HUES64 (cell line): ENCODE measurements at regions not wholly inside any gene's neighbourhood (a gene's known extent, or its start where the extent isn't known, plus 50 kb on each side); places are given as distances from the start of the nearest gene placed in this dataset.
A peak's percentile ranks its signal among the peaks of the same experiment; 100 is the strongest.

Experiments
- H3K27ac ChIP-seq: 2 replicates; pipeline ENCODE4 v1.7.0; 2013; ENCODE audit warnings: low read depth, low read length, inconsistent platforms
- H3K27me3 ChIP-seq: 2 replicates; pipeline ENCODE4 v1.6.1; 2013; ENCODE audit warnings: mild to moderate bottlenecking, low read length; ENCODE audit not compliant: insufficient read depth
- H3K36me3 ChIP-seq: 2 replicates; pipeline ENCODE4 v1.6.1; 2013; ENCODE audit warnings: mild to moderate bottlenecking, low read length; ENCODE audit not compliant: insufficient read depth
- H3K4me1 ChIP-seq: 2 replicates; pipeline ENCODE4 v1.6.1; 2013; ENCODE audit warnings: mild to moderate bottlenecking, low read length, moderate library complexity; ENCODE audit not compliant: insufficient read depth
- H3K4me3 ChIP-seq: 2 replicates; pipeline ENCODE4 v1.5.1; 2013; ENCODE audit warnings: mild to moderate bottlenecking, low read length, moderate library complexity
- H3K9ac ChIP-seq: 2 replicates; pipeline ENCODE4 v1.6.1; 2013; ENCODE audit warnings: mild to moderate bottlenecking, low read depth, low read length
- H3K9me3 ChIP-seq: 2 replicates; pipeline ENCODE4 v1.6.1; 2013; ENCODE audit warnings: low read depth, low read length; ENCODE audit not compliant: insufficient read depth
- WGBS: fragments of 150-250, 120-280 bp; methylation state at CpG from one replicate; pipeline ENCODE4 v1.1.7; 2013; ENCODE audit warnings: missing lambda C conversion rate; 5-methylcytosine and 5-hydroxymethylcytosine counted together

GRCh38 chr22:27297125-27297524, 504.4 kb downstream of the MN1 start:
- Histone ChIP-seq H3K4me1 (peaks cover 17% of the 10 kb centered on the region), H3K27me3 (0 out of 2 replicates have a peak, but pooled peaks cover 2% of the 10 kb centered on the region), H3K36me3 (no peaks in the 10 kb centered on the region), H3K27ac (no peak overlapping the region), H3K9me3 (no peaks in the 10 kb centered on the region), H3K4me3 (no peak overlapping the region), H3K9ac (no peak overlapping the region)
- WGBS = 87% methylated on average over 7 of the region's 7 CpGs

DNA sequence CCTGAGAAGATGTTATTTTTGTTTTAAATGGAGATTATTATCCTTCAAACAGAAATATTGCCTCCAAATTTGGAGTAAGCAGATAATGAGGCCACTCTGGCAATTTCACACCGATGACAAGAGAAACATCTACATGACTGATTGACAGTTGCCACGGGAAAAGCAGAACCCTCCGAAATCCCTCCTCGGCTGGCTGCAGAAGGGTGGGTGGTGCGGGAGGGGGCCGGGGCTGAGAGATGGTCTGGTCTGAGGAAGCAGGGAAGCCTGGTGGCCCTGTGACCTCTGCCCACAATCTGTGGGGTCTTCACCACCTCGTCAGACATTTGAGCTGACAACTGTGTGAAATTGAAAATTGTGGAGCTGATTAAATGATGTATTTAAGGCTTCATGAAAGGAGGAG, 503.2 kb downstream of the MN1 start:
- no peak overlapping the region for H3K9ac ChIP-seq
- H3K9me3 ChIP-seq = no peaks in the 10 kb centered on the region
- no peak overlapping the region; the same call in 1 of the 2 replicates for H3K4me3 ChIP-seq
- H3K4me1 ChIP-seq = peaks cover 17% of the 10 kb centered on the region
- 43% methylated on average over 7 of the region's 7 CpGs for WGBS
- no peak overlapping the region for H3K27ac ChIP-seq
- no peaks in the 10 kb centered on the region for H3K36me3 ChIP-seq
- H3K27me3 ChIP-seq = 0 out of 2 replicates have a peak, but pooled peaks cover 2% of the 10 kb centered on the region

DNA sequence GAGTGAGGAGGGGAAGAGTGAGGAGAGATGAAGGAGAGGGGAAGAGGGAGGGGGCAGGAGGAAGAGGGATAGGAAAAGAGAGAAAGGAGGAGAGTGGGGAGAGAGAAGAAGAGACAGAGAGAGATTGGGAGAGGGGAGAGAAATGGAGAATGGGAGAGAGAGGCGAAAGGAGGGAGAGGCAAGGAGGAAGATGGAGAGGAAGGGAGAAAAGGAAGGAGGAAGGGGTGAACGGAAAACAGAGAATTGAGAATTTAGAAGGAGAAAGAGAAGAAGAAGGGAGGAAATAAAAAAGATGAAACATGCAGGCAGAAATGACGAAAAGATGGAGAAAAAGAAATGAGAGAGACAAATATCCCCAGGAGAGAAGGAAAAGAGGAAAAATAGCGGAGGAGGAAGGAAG, 502.8 kb downstream of the MN1 start:
- Histone ChIP-seq H3K27me3 (0 out of 2 replicates have a peak, but pooled peaks cover 2% of the 10 kb centered on the region), H3K9me3 (no peaks in the 10 kb centered on the region), H3K4me1 (peaks cover 17% of the 10 kb centered on the region), H3K27ac (no peak overlapping the region), H3K4me3 (peak overlapping the region; percentile 46), H3K36me3 (no peaks in the 10 kb centered on the region), H3K9ac (no peak overlapping the region)
- WGBS = 63% methylated on average over 4 of the region's 4 CpGs

DNA sequence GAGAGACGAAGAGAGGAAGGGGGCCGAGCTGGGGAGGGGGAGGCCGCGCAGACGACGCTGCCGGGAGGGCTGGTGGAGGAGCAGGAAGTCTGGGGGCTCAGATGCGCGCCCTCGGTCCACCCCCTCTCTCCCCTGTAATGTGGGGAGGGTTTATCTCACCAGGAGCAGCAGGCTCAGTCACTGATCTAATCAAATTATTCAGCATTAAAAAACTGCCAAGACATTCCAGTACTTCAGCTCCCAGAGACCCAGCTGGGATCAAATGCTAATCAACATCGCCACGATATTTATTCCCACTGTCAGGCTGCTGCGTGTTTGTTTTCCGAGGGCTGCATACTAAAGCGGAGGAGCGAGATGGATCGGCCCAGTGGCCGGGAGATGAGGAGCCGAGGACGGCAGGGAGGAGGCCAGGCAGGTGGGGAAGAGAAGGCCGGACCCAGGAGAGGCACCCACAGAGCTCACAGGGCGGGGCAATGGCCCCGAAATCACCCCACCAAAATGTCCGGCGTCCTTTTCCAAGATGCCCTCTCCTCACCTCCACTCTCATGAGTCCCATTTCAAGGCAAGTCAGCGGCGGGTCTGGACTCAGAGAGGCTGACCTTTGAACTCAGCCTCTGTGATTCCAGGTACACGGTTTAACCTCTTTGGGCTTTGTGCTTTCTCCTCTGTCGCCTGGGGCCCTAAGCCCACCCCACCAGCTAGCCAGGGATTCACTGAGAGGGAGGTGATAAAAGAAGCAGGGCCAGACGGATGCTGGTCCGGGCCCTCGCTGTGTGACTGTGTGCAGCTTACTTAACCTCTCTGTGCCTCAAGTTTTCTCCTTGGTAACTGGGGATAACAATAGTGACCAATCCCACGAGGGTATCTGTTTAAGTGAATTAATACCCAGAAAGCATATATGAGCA, 502.1 kb downstream of the MN1 start:
- Histone ChIP-seq H3K9ac (no peak overlapping the region), H3K4me1 (peaks cover 17% of the 10 kb centered on the region), H3K4me3 (peak overlapping the region; percentile 46), H3K27ac (no peak overlapping the region), H3K27me3 (0 out of 2 replicates have a peak, but pooled peaks cover 2% of the 10 kb centered on the region), H3K9me3 (no peaks in the 10 kb centered on the region), H3K36me3 (no peaks in the 10 kb centered on the region)
- 34% methylated on average over 29 of the region's 33 CpGs for WGBS

- Histone ChIP-seq H3K4me1 (peaks cover 17% of the 10 kb centered on the region), H3K4me3 (no peak overlapping the region), H3K9ac (no peak overlapping the region), H3K27ac (no peak overlapping the region), H3K36me3 (no peaks in the 10 kb centered on the region), H3K27me3 (0 out of 2 replicates have a peak, but pooled peaks cover 2% of the 10 kb centered on the region), H3K9me3 (no peaks in the 10 kb centered on the region)
- WGBS = 88% methylated on average over 16 of the region's 16 CpGs
Observed at GRCh38 chr22:27300536-27301285, 500.8 kb downstream of the MN1 start.

DNA sequence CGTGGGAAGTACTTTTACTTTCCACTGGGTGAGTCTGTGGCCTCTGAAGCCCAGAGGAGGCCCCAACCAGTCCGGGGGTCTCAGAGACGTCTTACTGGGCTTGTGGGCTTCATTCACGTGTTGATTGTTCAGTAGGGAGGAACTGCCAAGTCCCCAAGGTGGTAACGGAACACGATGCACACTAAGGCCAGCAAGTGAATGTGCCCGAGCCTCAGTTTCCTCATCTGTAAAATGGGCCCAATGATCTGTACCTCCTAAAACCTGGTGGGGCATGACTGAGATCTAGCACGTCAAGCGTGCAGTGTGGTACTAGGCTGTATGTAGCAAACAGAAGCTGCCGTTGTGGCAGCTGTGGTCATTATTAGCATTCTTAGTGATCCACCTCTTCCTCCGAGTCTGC, 499.1 kb downstream of the MN1 start:
- 0 out of 2 replicates have a peak, but pooled peaks cover 2% of the 10 kb centered on the region for H3K27me3 ChIP-seq
- WGBS = 89% methylated on average over 11 of the region's 11 CpGs
- H3K9me3 ChIP-seq = no peaks in the 10 kb centered on the region
- no peak overlapping the region for H3K9ac ChIP-seq
- no peak overlapping the region for H3K4me3 ChIP-seq
- peaks cover 16% of the 10 kb centered on the region for H3K4me1 ChIP-seq
- H3K27ac ChIP-seq = no peak overlapping the region
- H3K36me3 ChIP-seq = no peaks in the 10 kb centered on the region

DNA sequence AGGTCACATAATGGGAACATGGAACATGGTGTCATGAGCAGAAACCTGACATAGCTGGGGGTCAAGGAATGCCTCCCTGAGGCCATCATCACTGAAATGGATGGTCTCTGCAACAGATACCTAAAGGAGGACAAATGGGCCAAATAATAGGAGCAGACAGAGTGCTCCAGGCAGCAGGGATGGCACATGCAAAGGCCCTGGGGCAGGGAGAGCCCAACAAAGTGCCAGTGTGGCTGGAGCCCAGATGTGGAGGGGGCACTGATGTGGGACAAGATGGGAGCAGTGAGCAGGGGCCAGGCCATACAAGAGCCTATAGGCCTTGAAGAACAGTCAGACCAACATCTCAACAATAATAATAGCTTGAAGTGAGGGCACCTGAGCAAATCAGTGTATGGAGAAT, 497.8 kb downstream of the MN1 start:
- Histone ChIP-seq H3K27ac (no peak overlapping the region), H3K9ac (no peak overlapping the region), H3K4me1 (peaks cover 6% of the 10 kb centered on the region; the same call in 1 of the 2 replicates), H3K4me3 (no peak overlapping the region), H3K36me3 (no peaks in the 10 kb centered on the region), H3K9me3 (no peaks in the 10 kb centered on the region), H3K27me3 (0 out of 2 replicates have a peak, but pooled peaks cover 2% of the 10 kb centered on the region)

GRCh38 chr22:27306771-27307170, 494.8 kb downstream of the MN1 start:
- Histone ChIP-seq H3K36me3 (no peaks in the 10 kb centered on the region), H3K27me3 (0 out of 2 replicates have a peak, but pooled peaks cover 4% of the 10 kb centered on the region), H3K9me3 (no peaks in the 10 kb centered on the region), H3K9ac (no peak overlapping the region), H3K4me3 (no peak overlapping the region), H3K27ac (no peak overlapping the region), H3K4me1 (peaks cover 12% of the 10 kb centered on the region)
- 90% methylated on average over 1 of the region's 1 CpG for WGBS

DNA sequence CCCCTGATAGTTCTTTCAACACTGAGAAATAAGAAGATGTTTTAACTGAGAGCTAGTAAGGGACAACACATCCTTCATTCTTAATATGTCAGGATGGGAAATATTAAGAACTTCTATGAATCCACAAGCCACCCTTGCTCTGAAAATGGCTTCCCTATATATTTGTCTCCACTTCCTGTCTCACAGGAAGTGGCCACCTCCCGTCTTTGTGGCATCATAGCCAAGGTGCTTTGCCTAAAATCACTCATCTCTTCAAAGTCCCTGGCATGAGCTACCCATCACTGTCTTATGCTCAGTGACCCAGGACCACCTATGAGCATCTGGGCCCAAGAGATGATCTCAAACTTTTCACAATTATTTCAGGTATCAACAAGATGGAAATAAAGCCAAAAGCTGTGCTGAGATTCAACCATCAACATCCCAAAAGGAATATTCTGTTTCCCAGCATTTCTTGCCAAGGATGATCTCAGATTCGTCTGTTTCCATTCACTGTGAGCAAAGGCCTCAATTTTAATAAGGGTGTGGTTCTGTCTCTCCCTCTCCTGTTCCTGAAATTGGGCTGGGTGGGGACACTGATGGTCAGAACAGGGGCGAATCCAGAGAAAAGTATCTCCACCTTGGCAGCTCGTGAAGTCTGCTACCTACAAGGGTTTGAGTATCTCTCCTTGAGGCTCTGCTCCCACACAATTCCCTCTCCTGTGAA, 493.9 kb downstream of the MN1 start:
- Histone ChIP-seq H3K4me3 (no peak overlapping the region), H3K9ac (no peak overlapping the region), H3K27ac (no peak overlapping the region), H3K36me3 (no peaks in the 10 kb centered on the region), H3K4me1 (peaks cover 21% of the 10 kb centered on the region), H3K9me3 (no peaks in the 10 kb centered on the region), H3K27me3 (0 out of 2 replicates have a peak, but pooled peaks cover 4% of the 10 kb centered on the region)
- 89% methylated on average over 4 of the region's 4 CpGs for WGBS

GRCh38 chr22:27308513-27308912, 493.0 kb downstream of the MN1 start:
- Histone ChIP-seq H3K9ac (no peak overlapping the region), H3K9me3 (no peaks in the 10 kb centered on the region), H3K27ac (no peak overlapping the region), H3K4me1 (peaks cover 23% of the 10 kb centered on the region), H3K4me3 (no peak overlapping the region), H3K27me3 (0 out of 2 replicates have a peak, but pooled peaks cover 4% of the 10 kb centered on the region), H3K36me3 (no peaks in the 10 kb centered on the region)
